ENCODE measurements at regions not wholly inside any gene's neighbourhood (a gene's known extent, or its start where the extent isn't known, plus 50 kb on each side); places are given as distances from the start of the nearest gene placed in this dataset.

DNA sequence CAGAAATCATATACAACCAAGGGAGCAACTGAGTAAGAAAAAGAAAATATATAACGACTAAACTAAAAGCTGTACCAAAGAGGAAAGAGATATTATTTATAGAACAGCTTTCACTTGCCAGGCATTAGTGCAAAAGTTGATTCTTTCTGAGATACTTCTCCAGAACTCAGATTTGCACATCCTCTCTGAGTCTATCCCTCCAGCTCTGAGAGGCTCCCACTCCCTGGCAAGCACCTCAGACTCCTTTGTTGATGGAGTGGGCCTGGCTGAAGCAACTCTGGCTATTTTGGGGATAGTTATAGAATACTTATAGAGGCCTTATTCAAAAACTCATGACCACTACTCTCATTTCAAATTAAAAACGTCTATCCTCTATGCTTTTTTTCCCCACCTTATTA lies 501.6 kb upstream of the TNP1 start (continued):
- TF ChIP-seq, protein P1, sequence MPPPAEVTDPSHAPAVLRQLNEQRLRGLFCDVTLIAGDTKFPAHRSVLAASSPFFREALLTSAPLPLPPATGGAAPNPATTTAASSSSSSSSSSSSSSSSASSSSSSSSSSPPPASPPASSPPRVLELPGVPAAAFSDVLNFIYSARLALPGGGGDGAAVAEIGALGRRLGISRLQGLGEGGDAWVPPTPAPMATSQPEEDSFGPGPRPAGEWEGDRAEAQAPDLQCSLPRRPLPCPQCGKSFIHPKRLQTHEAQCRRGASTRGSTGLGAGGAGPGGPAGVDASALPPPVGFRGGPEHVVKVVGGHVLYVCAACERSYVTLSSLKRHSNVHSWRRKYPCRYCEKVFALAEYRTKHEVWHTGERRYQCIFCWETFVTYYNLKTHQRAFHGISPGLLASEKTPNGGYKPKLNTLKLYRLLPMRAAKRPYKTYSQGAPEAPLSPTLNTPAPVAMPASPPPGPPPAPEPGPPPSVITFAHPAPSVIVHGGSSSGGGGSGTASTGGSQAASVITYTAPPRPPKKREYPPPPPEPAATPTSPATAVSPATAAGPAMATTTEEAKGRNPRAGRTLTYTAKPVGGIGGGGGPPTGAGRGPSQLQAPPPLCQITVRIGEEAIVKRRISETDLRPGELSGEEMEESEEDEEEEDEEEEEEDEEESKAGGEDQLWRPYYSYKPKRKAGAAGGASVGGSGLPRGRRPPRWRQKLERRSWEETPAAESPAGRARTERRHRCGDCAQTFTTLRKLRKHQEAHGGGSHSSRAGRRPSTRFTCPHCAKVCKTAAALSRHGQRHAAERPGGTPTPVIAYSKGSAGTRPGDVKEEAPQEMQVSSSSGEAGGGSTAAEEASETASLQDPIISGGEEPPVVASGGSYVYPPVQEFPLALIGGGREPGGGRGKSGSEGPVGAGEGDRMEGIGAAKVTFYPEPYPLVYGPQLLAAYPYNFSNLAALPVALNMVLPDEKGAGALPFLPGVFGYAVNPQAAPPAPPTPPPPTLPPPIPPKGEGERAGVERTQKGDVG (CRISPR knock-in tag; IDR thresholded peaks at IDR 0.05): no peak
- TF ChIP-seq EED (IDR thresholded peaks at IDR 0.05; ENCODE audit: low read depth): no peak

DNA sequence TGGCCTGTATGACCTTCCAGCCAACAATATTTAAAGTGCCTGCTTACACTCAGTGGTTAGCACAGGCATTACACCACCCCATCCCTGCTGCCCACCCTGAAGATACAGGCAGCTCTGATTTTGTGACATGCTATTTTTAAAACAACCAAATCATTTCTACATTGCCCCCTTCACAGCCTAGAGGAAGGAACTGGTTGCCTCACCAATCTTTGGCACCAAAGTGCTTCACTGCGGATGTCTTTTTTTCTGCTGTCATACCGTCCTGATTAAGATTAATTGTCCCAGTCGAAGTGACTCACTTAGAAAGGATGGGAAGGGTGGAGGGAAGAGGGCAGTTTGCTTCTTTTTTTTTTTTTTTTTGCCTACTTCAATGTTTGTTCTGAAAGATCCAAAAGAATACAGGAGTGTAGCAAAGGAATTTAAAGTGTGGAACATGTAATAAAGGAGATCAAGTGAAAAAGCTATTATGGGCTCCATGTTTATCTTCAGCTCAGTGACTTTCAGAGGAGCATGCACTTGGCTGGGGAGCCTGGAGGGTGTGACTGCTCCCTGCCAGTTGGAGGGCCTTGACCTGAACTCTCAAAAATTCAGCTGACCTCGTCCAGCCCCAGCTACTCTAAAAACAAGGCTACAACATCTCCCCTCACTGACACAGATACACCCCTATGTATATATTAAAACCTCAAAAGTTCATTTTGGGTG lies 501.1 kb upstream of the TNP1 start:
- in situ Hi-C loops (cut with MboI): no loop called here
- BruUV-seq (replicated peaks): no TSS peak

More for the DNA sequence above, 501.1 kb upstream of the TNP1 start:
- Histone ChIP-seq H3K27me3 (replicated peaks in 1 of 2; ENCODE audit: control insufficient read depth in 2 of 2, insufficient read depth in 2 of 2, low read length in 1 of 2) (0 out of 4 replicates have a peak, but pooled peaks cover 0 to 2% of the 10 kb centered on the region in 2 experiments), H3K4me2 (ENCODE audit: control insufficient read depth, insufficient read depth) (no peak overlapping the region), H3K79me2 (ENCODE audit: control insufficient read depth, insufficient read depth, low read length) (no peaks in the 10 kb centered on the region), H2AFZ (ENCODE audit: control insufficient read depth, low read depth, low read length) (no peak overlapping the region), H3K36me3 (ENCODE audit: control insufficient read depth in 2 of 2, insufficient read depth in 2 of 2, low read length in 1 of 2) (no peaks in the 10 kb centered on the region), H4K20me1 (ENCODE audit: control insufficient read depth, insufficient read depth) (no peaks in the 10 kb centered on the region), H3K9ac (ENCODE audit: control insufficient read depth, insufficient read depth, low read length) (no peak overlapping the region), H3K4me1 (ENCODE audit: control insufficient read depth, insufficient read depth, low read length) (no peaks in the 10 kb centered on the region), H3K4me3 (no peak overlapping the region), H3K27ac (ENCODE audit: control insufficient read depth, insufficient read depth) (no peak overlapping the region), H3K9me3 (replicated peaks; ENCODE audit: control insufficient read depth, insufficient read depth, low read length) (no peaks in the 10 kb centered on the region)
- DNase-seq (ENCODE audit: low read depth, low spot score) (no peak), FAIRE-seq (no peak), ATAC-seq (no peak)
- SMC1A ChIA-PET (ENCODE audit: uncharacterized antibody, unreplicated experiment): no interaction called here
- WGBS (ENCODE audit: insufficient coverage, insufficient replicate concordance, low lambda C conversion rate, missing lambda C conversion rate): 1% methylated on average over 4 of the region's 4 CpGs
- TF ChIP-seq NFXL1 (IDR thresholded peaks at IDR 0.05; ENCODE audit: borderline replicate concordance): no peak
- no peak for TF ChIP-seq POLR2AphosphoS5 (IDR thresholded peaks at IDR 0.05; ENCODE audit: low read length)
- TF ChIP-seq EP300 (IDR thresholded peaks at IDR 0.05; ENCODE audit: borderline replicate concordance in 1 of 2, control insufficient read depth in 1 of 2, low read depth in 2 of 2, low read length in 2 of 2): no peak
- TF ChIP-seq MTA3 (IDR thresholded peaks at IDR 0.05; ENCODE audit: borderline replicate concordance, low read length): no peak
- TF ChIP-seq CBX3 (IDR thresholded peaks at IDR 0.05; ENCODE audit: borderline replicate concordance, low read depth): no peak
- no peak for TF ChIP-seq STAT3 (IDR thresholded peaks at IDR 0.05; ENCODE audit: low read depth, low read length)
- TF ChIP-seq BCL11A (IDR thresholded peaks at IDR 0.05; ENCODE audit: low read depth, low read length): no peak
- TF ChIP-seq NR2C2 (IDR thresholded peaks at IDR 0.05; ENCODE audit: borderline replicate concordance, control insufficient read depth, insufficient read length, low read depth): no peak
- no peak for TF ChIP-seq ELK1 (IDR thresholded peaks at IDR 0.05; ENCODE audit: low read depth, low read length)
- no peak for TF ChIP-seq EZH2 (IDR thresholded peaks at IDR 0.05; ENCODE audit: borderline replicate concordance, control insufficient read depth, low read depth, low read length)
- no peak for TF ChIP-seq HCFC1 (IDR thresholded peaks at IDR 0.05; ENCODE audit: low read length)
- TF ChIP-seq CHD2 (IDR thresholded peaks at IDR 0.05; ENCODE audit: borderline replicate concordance, low read depth, low read length): no peak
- TF ChIP-seq MYC (IDR thresholded peaks at IDR 0.05; ENCODE audit: insufficient read depth, insufficient read length, insufficient replicate concordance, low read length, severe bottlenecking): no peak
- no peak for TF ChIP-seq SIN3A (IDR thresholded peaks at IDR 0.05; ENCODE audit: low read depth, low read length)
- no peak for TF ChIP-seq SMARCA5 (IDR thresholded peaks at IDR 0.05)
- CTCF ChIA-PET: no interaction called here
- intact Hi-C loops (cut with micrococcal nuclease; ENCODE audit: unreplicated experiment): no loop called here
- POLR2A ChIA-PET: interaction anchor here (0.5 kb wide), 1 partner anchor 156 kb away, joined by 5 read pairs; no protein-coding TSS in a partner anchor
- RAD21 ChIA-PET (ENCODE audit: unreplicated experiment): no interaction called here

All from GM12878 (cell line).